ENCODE measurements at regions not wholly inside any gene's neighbourhood (a gene's known extent, or its start where the extent isn't known, plus 50 kb on each side); places are given as distances from the start of the nearest gene placed in this dataset.

GRCh38 chr22:48637231-48637630, 1190.4 kb downstream of the BRD1 start:
- H3K9me3 Mint-ChIP-seq: no peaks in the 10 kb centered on the region
- DNase-seq (no peak), ATAC-seq (no peak)
- peak overlapping the region; percentile 29 for H3K4me3 Mint-ChIP-seq
- no peaks in the 10 kb centered on the region for H3K27me3 Mint-ChIP-seq (ENCODE audit: low read depth)
- H3K4me1 Mint-ChIP-seq (ENCODE audit: low read depth): peaks cover 10% of the 10 kb centered on the region
- no peaks in the 10 kb centered on the region for H3K36me3 Mint-ChIP-seq (ENCODE audit: insufficient read depth)

- H3K4me3 Mint-ChIP-seq: no peak overlapping the region
- ATAC-seq: no peak
These were observed 1190.9 kb downstream of the BRD1 start for GRCh38 chr22:48636746-48637145.

GRCh38 chr22:48635816-48636215, 1191.9 kb downstream of the BRD1 start:
- Mint-ChIP-seq H3K27me3 (ENCODE audit: low read depth) (no peaks in the 10 kb centered on the region), H3K4me3 (no peak overlapping the region), H3K9me3 (no peaks in the 10 kb centered on the region), H3K4me1 (ENCODE audit: low read depth) (peaks cover 10% of the 10 kb centered on the region), H3K36me3 (ENCODE audit: insufficient read depth) (no peaks in the 10 kb centered on the region)
- ATAC-seq: no peak
- DNase-seq: no peak

More at GRCh38 chr22:48636746-48637145, 1190.9 kb downstream of the BRD1 start:
- H3K27me3 Mint-ChIP-seq (ENCODE audit: low read depth): no peaks in the 10 kb centered on the region
- H3K36me3 Mint-ChIP-seq (ENCODE audit: insufficient read depth): no peaks in the 10 kb centered on the region
- peaks cover 10% of the 10 kb centered on the region for H3K4me1 Mint-ChIP-seq (ENCODE audit: low read depth)
- no peaks in the 10 kb centered on the region for H3K9me3 Mint-ChIP-seq
- no peak for DNase-seq

- no peak overlapping the region for H3K4me3 Mint-ChIP-seq
- ATAC-seq: no peak
These were observed 1192.6 kb downstream of the BRD1 start for GRCh38 chr22:48635031-48635430.

GRCh38 chr22:48633996-48634836, 1193.5 kb downstream of the BRD1 start:
- Mint-ChIP-seq H3K36me3 (ENCODE audit: insufficient read depth) (no peaks in the 10 kb centered on the region), H3K27me3 (ENCODE audit: low read depth) (peaks cover 4% of the 10 kb centered on the region), H3K4me1 (ENCODE audit: low read depth) (peaks cover 10% of the 10 kb centered on the region), H3K4me3 (no peak overlapping the region), H3K9me3 (no peaks in the 10 kb centered on the region)
- ATAC-seq (no peak), DNase-seq (no peak)

More at GRCh38 chr22:48635031-48635430, 1192.6 kb downstream of the BRD1 start:
- no peaks in the 10 kb centered on the region for H3K36me3 Mint-ChIP-seq (ENCODE audit: insufficient read depth)
- peaks cover 4% of the 10 kb centered on the region for H3K27me3 Mint-ChIP-seq (ENCODE audit: low read depth)
- no peak for DNase-seq
- no peaks in the 10 kb centered on the region for H3K9me3 Mint-ChIP-seq
- peaks cover 10% of the 10 kb centered on the region for H3K4me1 Mint-ChIP-seq (ENCODE audit: low read depth)

- no peaks in the 10 kb centered on the region for H3K36me3 Mint-ChIP-seq (ENCODE audit: insufficient read depth)
- no peaks in the 10 kb centered on the region for H3K9me3 Mint-ChIP-seq
- peaks cover 10% of the 10 kb centered on the region for H3K4me1 Mint-ChIP-seq (ENCODE audit: low read depth)
- no peak overlapping the region for H3K4me3 Mint-ChIP-seq
- peaks cover 4% of the 10 kb centered on the region for H3K27me3 Mint-ChIP-seq (ENCODE audit: low read depth)
- no peak for ATAC-seq
- DNase-seq: no peak
These were observed 1194.9 kb downstream of the BRD1 start for GRCh38 chr22:48632646-48633246.

GRCh38 chr22:48631288-48631863, 1196.3 kb downstream of the BRD1 start:
- DNase-seq (no peak), ATAC-seq (no peak)
- peaks cover 8% of the 10 kb centered on the region for H3K4me1 Mint-ChIP-seq (ENCODE audit: low read depth)
- H3K9me3 Mint-ChIP-seq: no peaks in the 10 kb centered on the region
- no peaks in the 10 kb centered on the region for H3K36me3 Mint-ChIP-seq (ENCODE audit: insufficient read depth)
- H3K4me3 Mint-ChIP-seq: no peak overlapping the region
- peaks cover 11% of the 10 kb centered on the region for H3K27me3 Mint-ChIP-seq (ENCODE audit: low read depth)

GRCh38 chr22:48630848-48631247, 1196.8 kb downstream of the BRD1 start:
- peaks cover 3% of the 10 kb centered on the region for H3K4me1 Mint-ChIP-seq (ENCODE audit: low read depth)
- H3K27me3 Mint-ChIP-seq (ENCODE audit: low read depth): peaks cover 11% of the 10 kb centered on the region
- no peak for ATAC-seq
- H3K36me3 Mint-ChIP-seq (ENCODE audit: insufficient read depth): no peaks in the 10 kb centered on the region
- DNase-seq: no peak
- H3K4me3 Mint-ChIP-seq: no peak overlapping the region
- H3K9me3 Mint-ChIP-seq: no peaks in the 10 kb centered on the region

GRCh38 chr22:48630433-48630754, 1197.3 kb downstream of the BRD1 start:
- H3K9me3 Mint-ChIP-seq: no peaks in the 10 kb centered on the region
- H3K4me1 Mint-ChIP-seq (ENCODE audit: low read depth): no peaks in the 10 kb centered on the region
- no peak overlapping the region for H3K4me3 Mint-ChIP-seq
- no peak for ATAC-seq
- H3K36me3 Mint-ChIP-seq (ENCODE audit: insufficient read depth): no peaks in the 10 kb centered on the region
- DNase-seq: no peak
- peaks cover 11% of the 10 kb centered on the region for H3K27me3 Mint-ChIP-seq (ENCODE audit: low read depth)

GRCh38 chr22:48629631-48630432, 1197.8 kb downstream of the BRD1 start:
- Mint-ChIP-seq H3K4me1 (ENCODE audit: low read depth) (no peaks in the 10 kb centered on the region), H3K27me3 (ENCODE audit: low read depth) (peaks cover 11% of the 10 kb centered on the region), H3K4me3 (no peak overlapping the region), H3K9me3 (no peaks in the 10 kb centered on the region), H3K36me3 (ENCODE audit: insufficient read depth) (no peaks in the 10 kb centered on the region)
- DNase-seq: no peak
- ATAC-seq: no peak

- no peaks in the 10 kb centered on the region for H3K36me3 Mint-ChIP-seq (ENCODE audit: insufficient read depth)
These were observed 1198.7 kb downstream of the BRD1 start for GRCh38 chr22:48628891-48629543.

GRCh38 chr22:48627966-48628365, 1199.7 kb downstream of the BRD1 start:
- H3K4me1 Mint-ChIP-seq (ENCODE audit: low read depth): no peaks in the 10 kb centered on the region
- H3K27me3 Mint-ChIP-seq (ENCODE audit: low read depth): peaks cover 11% of the 10 kb centered on the region
- no peaks in the 10 kb centered on the region for H3K36me3 Mint-ChIP-seq (ENCODE audit: insufficient read depth)
- DNase-seq (no peak), ATAC-seq (no peak)
- H3K4me3 Mint-ChIP-seq: no peak overlapping the region
- H3K9me3 Mint-ChIP-seq: no peaks in the 10 kb centered on the region

More at GRCh38 chr22:48628891-48629543, 1198.7 kb downstream of the BRD1 start:
- DNase-seq: no peak
- ATAC-seq: no peak
- Mint-ChIP-seq H3K4me1 (ENCODE audit: low read depth) (no peaks in the 10 kb centered on the region), H3K4me3 (no peak overlapping the region), H3K9me3 (no peaks in the 10 kb centered on the region), H3K27me3 (ENCODE audit: low read depth) (peaks cover 11% of the 10 kb centered on the region)

- DNase-seq: no peak
- Mint-ChIP-seq H3K36me3 (ENCODE audit: insufficient read depth) (no peaks in the 10 kb centered on the region), H3K4me3 (no peak overlapping the region), H3K4me1 (ENCODE audit: low read depth) (no peaks in the 10 kb centered on the region), H3K27me3 (ENCODE audit: low read depth) (peaks cover 11% of the 10 kb centered on the region), H3K9me3 (no peaks in the 10 kb centered on the region)
- ATAC-seq: no peak
These were observed 1200.5 kb downstream of the BRD1 start for GRCh38 chr22:48627203-48627602.

GRCh38 chr22:48624401-48624800, 1203.3 kb downstream of the BRD1 start:
- no peaks in the 10 kb centered on the region for H3K9me3 Mint-ChIP-seq
- H3K4me3 Mint-ChIP-seq: no peak overlapping the region
- H3K27me3 Mint-ChIP-seq (ENCODE audit: low read depth): peaks cover 7% of the 10 kb centered on the region
- ATAC-seq: no peak
- H3K36me3 Mint-ChIP-seq (ENCODE audit: insufficient read depth): no peaks in the 10 kb centered on the region
- H3K4me1 Mint-ChIP-seq (ENCODE audit: low read depth): no peaks in the 10 kb centered on the region
- DNase-seq: no peak
